Common myeloid progenitor, CD34-positive (primary cell): ENCODE measurements at regions not wholly inside any gene's neighbourhood (a gene's known extent, or its start where the extent isn't known, plus 50 kb on each side); places are given as distances from the start of the nearest gene placed in this dataset.

Source experiments
- CTCF ChIA-PET: fragments of 350-600 bp; sonication (Branson Sonifier 250); formaldehyde crosslinking; loops from one replicate; lab custom pipeline; 2021; ENCODE audit warnings: antibody characterized with exemption; lab: Charles Lee
- POLR2A ChIA-PET: fragments of 350-600 bp; sonication (Branson Sonifier 250); formaldehyde crosslinking; loops from one replicate; lab custom pipeline; 2021; ENCODE audit warnings: antibody characterized with exemption; lab: Charles Lee
- DNase-seq, 3 donors: peaks; one replicate each; pipeline versions ENCODE4 v3.0.0 to v3.0.0-alpha.2; 2013
- H3K27ac ChIP-seq, 2 experiments: 1 replicate in 1 of 2; 2 replicates in 1 of 2; pipeline ENCODE4 v1.7.0; 2013; ENCODE audit warnings: inconsistent platforms in 2 of 2, low read length in 2 of 2, mild to moderate bottlenecking in 2 of 2, low read depth in 1 of 2, moderate library complexity in 1 of 2; ENCODE audit not compliant: severe bottlenecking in 2 of 2, insufficient read depth in 1 of 2, poor library complexity in 1 of 2
- H3K27me3 ChIP-seq, 5 experiments: replicated peaks in 2 of 5; 1 replicate in 3 of 5; 2 replicates in 2 of 5; pipeline versions ENCODE4 v1.6.1 to v1.7.0; 2013; ENCODE audit warnings: low read length in 4 of 5, mild to moderate bottlenecking in 2 of 5, moderate library complexity in 2 of 5, inconsistent platforms in 1 of 5; ENCODE audit not compliant: insufficient read depth in 5 of 5, control insufficient read depth in 4 of 5
- H3K36me3 ChIP-seq, 4 experiments: 1 replicate in 2 of 4; 2 replicates in 2 of 4; pipeline versions ENCODE4 v1.6.1 to v1.7.0; 2013; ENCODE audit warnings: low read length in 3 of 4, control low read depth in 1 of 4, mild to moderate bottlenecking in 1 of 4; ENCODE audit not compliant: control insufficient read depth in 4 of 4, insufficient read depth in 4 of 4
- H3K4me1 ChIP-seq, 4 experiments: 1 replicate in 3 of 4; 2 replicates in 1 of 4; pipeline versions ENCODE4 v1.6.1 to v1.7.1; 2013; ENCODE audit warnings: low read length in 3 of 4, mild to moderate bottlenecking in 3 of 4, control low read depth in 1 of 4, inconsistent platforms in 1 of 4, moderate library complexity in 1 of 4; ENCODE audit not compliant: control insufficient read depth in 4 of 4, insufficient read depth in 4 of 4; ENCODE audit errors: control extremely low read depth in 1 of 4
- H3K4me3 ChIP-seq, 7 experiments: 1 replicate in 4 of 7; 2 replicates in 3 of 7; pipeline versions ENCODE4 v1.5.1 to v1.7.0; 2013; ENCODE audit warnings: mild to moderate bottlenecking in 7 of 7, low read length in 6 of 7, moderate library complexity in 6 of 7, inconsistent platforms in 2 of 7, low read depth in 2 of 7, control low read depth in 1 of 7; ENCODE audit not compliant: insufficient read depth in 4 of 7, control insufficient read depth in 1 of 7; ENCODE audit errors: extremely low read depth in 1 of 7
- H3K9me3 ChIP-seq, 5 experiments: 1 replicate in 4 of 5; 2 replicates in 1 of 5; pipeline versions ENCODE4 v1.6.1 to v1.7.1; 2013; ENCODE audit warnings: low read length in 4 of 5, mild to moderate bottlenecking in 2 of 5, inconsistent platforms in 1 of 5, low read depth in 1 of 5, moderate library complexity in 1 of 5; ENCODE audit not compliant: control insufficient read depth in 4 of 5, insufficient read depth in 2 of 5; ENCODE audit errors: control extremely low read depth in 1 of 5
- WGBS: methylation state at CpG from one replicate; pipeline ENCODE4 v1.1.5; 2013; ENCODE audit not compliant: insufficient coverage; 5-methylcytosine and 5-hydroxymethylcytosine counted together

- 85% methylated on average over 4 of the region's 4 CpGs for WGBS
- no peak for DNase-seq
- no peak overlapping the region for H3K27ac ChIP-seq
- POLR2A ChIA-PET, result no interaction called here
- CTCF ChIA-PET, result no interaction called here
- H3K27me3 ChIP-seq, result no peaks in the 10 kb centered on the region
- no peak overlapping the region for H3K4me3 ChIP-seq
- peaks cover 0 to 6% (median 0%) of the 10 kb centered on the region in 5 experiments for H3K9me3 ChIP-seq
- no peaks in the 10 kb centered on the region for H3K4me1 ChIP-seq
- no peaks in the 10 kb centered on the region for H3K36me3 ChIP-seq
Observed at GRCh38 chr5:67427850-67428298, 231.3 kb upstream of the CD180 start.

GRCh38 chr5:67426961-67427849 lies 230.6 kb upstream of the CD180 start:
- WGBS, result 100% methylated on average over 2 of the region's 2 CpGs
- DNase-seq, result no peak
- ChIA-PET CTCF (no interaction called here), POLR2A (no interaction called here)
- Histone ChIP-seq H3K27me3 (no peaks in the 10 kb centered on the region), H3K4me3 (no peak overlapping the region), H3K4me1 (no peaks in the 10 kb centered on the region), H3K27ac (no peak overlapping the region), H3K9me3 (peaks cover 0 to 6% (median 0%) of the 10 kb centered on the region in 5 experiments), H3K36me3 (no peaks in the 10 kb centered on the region)

GRCh38 chr5:67425514-67425913 lies 228.9 kb upstream of the CD180 start:
- no peak overlapping the region for H3K4me3 ChIP-seq
- H3K36me3 ChIP-seq, result no peaks in the 10 kb centered on the region
- no peak for DNase-seq
- ChIA-PET CTCF (no interaction called here), POLR2A (interaction anchor here (0.6 kb wide), 1 partner anchor 606 kb away, joined by 3 read pairs; no protein-coding TSS in a partner anchor)
- no CpG with 5 or more reads among the region's 1 CpG for WGBS
- no peak overlapping the region for H3K27ac ChIP-seq
- no peaks in the 10 kb centered on the region for H3K27me3 ChIP-seq
- H3K9me3 ChIP-seq, result peaks cover 0 to 6% (median 2%) of the 10 kb centered on the region in 5 experiments
- H3K4me1 ChIP-seq, result no peaks in the 10 kb centered on the region

GRCh38 chr5:67417839-67418238 lies 221.2 kb upstream of the CD180 start:
- Histone ChIP-seq H3K27ac (no peak overlapping the region), H3K36me3 (no peaks in the 10 kb centered on the region), H3K4me3 (no peak overlapping the region), H3K9me3 (peaks cover 0 to 3% (median 0%) of the 10 kb centered on the region in 5 experiments), H3K4me1 (no peaks in the 10 kb centered on the region), H3K27me3 (no peaks in the 10 kb centered on the region)
- WGBS, result 100% methylated on average over 2 of the region's 2 CpGs
- CTCF ChIA-PET, result no interaction called here
- DNase-seq, result no peak
- POLR2A ChIA-PET, result no interaction called here

- no CpG with 5 or more reads among the region's 2 CpGs for WGBS
- H3K27ac ChIP-seq, result no peak overlapping the region
- ChIA-PET CTCF (no interaction called here), POLR2A (no interaction called here)
- no peak overlapping the region for H3K4me3 ChIP-seq
- DNase-seq, result no peak
- peaks cover 0 to 3% (median 0%) of the 10 kb centered on the region in 5 experiments for H3K9me3 ChIP-seq
- no peaks in the 10 kb centered on the region for H3K4me1 ChIP-seq
- H3K36me3 ChIP-seq, result no peaks in the 10 kb centered on the region
- H3K27me3 ChIP-seq, result no peaks in the 10 kb centered on the region
Observed at GRCh38 chr5:67416986-67417385, 220.4 kb upstream of the CD180 start.

- no CpG with 5 or more reads among the region's 1 CpG for WGBS
- POLR2A ChIA-PET, result no interaction called here
- Histone ChIP-seq H3K27me3 (no peaks in the 10 kb centered on the region), H3K4me3 (no peak overlapping the region), H3K9me3 (peaks cover 0 to 3% (median 0%) of the 10 kb centered on the region in 5 experiments), H3K36me3 (no peaks in the 10 kb centered on the region), H3K4me1 (no peaks in the 10 kb centered on the region), H3K27ac (no peak overlapping the region)
- DNase-seq, result no peak
- CTCF ChIA-PET, result no interaction called here
Observed at GRCh38 chr5:67416133-67416937, 219.7 kb upstream of the CD180 start.

GRCh38 chr5:67414712-67415111 lies 218.1 kb upstream of the CD180 start:
- no peak overlapping the region for H3K27ac ChIP-seq
- H3K36me3 ChIP-seq, result no peaks in the 10 kb centered on the region
- ChIA-PET CTCF (no interaction called here), POLR2A (no interaction called here)
- no peaks in the 10 kb centered on the region for H3K27me3 ChIP-seq
- peaks cover 0 to 2% (median under 1%) of the 10 kb centered on the region in 4 experiments for H3K4me1 ChIP-seq
- DNase-seq, result no peak
- H3K9me3 ChIP-seq, result no peaks in the 10 kb centered on the region
- no peak overlapping the region for H3K4me3 ChIP-seq
